Cerebellar cortex (tissue), 1 donor: ENCODE measurements at regions not wholly inside any gene's neighbourhood (a gene's known extent, or its start where the extent isn't known, plus 50 kb on each side); places are given as distances from the start of the nearest gene placed in this dataset.
A peak's percentile ranks its signal among the peaks of the same experiment; 100 is the strongest.
"Not testable (repeated sequence)": the region's sequence is repeated elsewhere in the genome, so short reads cannot be mapped to it uniquely, and the experiment has no call there.

ENCODE experiments used
- DNase-seq: peaks from one replicate; pipeline ENCODE4 v3.0.0-alpha.2; 2015; ENCODE audit warnings: low spot score

DNA sequence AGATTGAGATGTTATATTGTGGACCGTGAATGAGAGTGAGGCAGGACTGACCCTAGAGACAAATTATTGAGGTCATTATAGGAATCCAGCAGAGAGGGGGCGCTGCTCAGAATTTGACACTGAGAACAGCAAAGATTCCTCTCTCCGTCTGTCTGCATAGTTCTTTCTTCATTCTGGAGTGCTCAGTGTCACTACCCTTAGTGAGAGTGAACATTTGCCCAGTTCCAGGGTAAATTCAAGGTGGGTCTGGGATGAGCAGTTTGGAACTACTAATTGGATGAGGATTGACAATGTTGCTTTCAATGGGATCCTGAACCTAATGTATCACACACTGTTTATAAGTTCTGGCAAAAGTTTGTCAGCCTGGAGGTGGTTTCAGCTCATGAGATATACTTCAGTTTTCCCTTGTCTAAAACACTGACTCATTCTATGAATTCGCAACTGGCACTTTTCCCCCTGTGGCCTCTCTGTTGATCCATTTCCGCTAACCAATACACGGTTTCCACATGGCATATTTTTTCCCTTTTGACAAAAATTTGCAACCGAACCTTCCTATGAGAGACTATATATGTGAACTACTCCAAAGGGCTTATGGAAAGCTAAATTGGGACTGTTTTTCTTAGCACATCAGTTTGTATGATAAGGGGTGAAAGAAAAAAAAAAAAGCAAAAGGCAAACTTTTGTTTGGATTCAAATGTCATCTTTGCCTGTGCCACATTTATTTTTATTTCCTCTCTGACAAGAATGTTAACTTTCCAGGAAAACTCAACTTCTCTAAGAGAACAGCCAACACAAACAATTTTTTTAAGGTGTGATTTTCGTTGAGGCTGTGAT is 1240.7 kb upstream of the WWC1 start:
- no peak for DNase-seq

GRCh38 chr5:167051402-167051768 is 1240.1 kb upstream of the WWC1 start:
- no peak for DNase-seq

GRCh38 chr5:167052791-167053190 is 1238.7 kb upstream of the WWC1 start:
- no peak for DNase-seq

DNA sequence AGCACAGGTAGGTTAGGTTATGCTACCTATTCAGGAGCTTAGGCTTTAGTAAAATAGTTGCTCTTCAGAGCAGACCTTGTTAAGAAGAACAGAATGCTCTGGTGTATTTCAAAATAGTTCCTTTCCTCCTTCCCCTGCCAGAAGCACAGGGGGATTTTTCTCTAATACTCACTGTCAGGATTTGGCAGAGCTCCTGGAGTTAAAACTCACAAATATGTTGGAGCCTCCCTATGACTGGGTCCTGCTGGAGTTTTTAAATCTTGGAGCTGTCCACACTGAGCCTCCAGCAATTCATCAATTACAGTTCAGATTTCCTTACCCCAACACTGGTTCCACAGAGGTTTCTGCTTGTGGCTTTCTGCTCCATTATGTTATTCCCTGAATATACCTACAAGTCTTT is 1233.8 kb upstream of the WWC1 start:
- peak; percentile 44 for DNase-seq

DNA sequence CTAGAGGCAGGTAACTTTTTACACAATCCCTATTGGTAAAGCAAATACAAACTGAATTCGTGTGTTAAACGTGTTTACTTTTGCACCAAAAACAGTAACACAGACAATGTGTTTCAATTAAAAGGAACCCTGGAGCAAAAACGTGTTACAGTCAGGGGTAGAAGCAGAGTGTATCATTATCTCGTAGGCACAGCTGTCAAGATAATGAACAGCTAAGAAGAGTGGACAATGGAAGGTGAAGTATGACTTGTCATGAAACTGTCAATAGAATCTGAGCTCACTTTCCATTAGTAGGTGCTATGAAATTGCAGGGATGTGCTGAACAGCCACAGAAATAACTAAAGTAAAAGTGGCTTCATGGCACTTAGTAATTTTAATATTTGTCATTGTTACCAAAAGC is 1229.8 kb upstream of the WWC1 start:
- DNase-seq = no peak

GRCh38 chr5:167063116-167063515 is 1228.3 kb upstream of the WWC1 start:
- peak; percentile 50 for DNase-seq

DNA sequence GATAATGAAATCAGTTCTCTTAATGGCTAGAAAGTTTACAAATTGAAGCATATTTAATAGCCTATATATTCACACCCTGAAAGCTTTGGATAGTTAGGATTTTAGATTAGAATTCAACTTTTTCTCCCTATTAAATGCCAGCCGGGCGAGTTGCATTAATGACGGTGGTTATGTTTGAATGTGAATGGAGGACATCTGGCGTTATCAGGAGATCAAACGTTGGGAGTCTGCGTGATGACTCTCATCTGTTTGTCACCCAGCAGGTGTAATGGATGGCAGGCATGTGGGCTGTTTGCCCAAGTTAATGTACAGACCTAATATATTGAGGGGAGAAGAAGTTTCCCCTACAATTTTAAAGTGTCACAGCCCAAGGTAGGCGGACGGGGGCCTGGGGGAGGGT is 1227.7 kb upstream of the WWC1 start:
- peak; percentile 36 for DNase-seq

GRCh38 chr5:167064198-167064776 is 1227.2 kb upstream of the WWC1 start:
- peak; percentile 82 for DNase-seq

DNA sequence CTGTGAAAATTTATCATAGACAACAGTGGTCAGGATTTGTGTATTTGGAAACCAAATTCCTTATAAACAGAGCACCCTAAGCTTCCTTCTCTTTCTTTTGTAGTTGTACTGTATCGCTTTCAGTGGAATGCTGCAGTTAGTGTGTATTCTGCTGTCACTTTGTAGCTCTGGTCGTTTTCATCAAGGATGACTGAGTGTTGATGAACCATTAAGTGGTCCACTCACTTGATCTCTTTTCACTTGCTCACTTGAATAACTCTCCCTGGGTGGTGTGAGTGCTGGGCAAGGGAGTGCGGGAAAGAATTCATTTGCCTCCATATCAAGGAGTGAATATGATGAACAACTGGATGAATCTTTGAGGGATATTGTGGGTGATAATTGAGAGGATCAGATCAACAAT is 1225.7 kb upstream of the WWC1 start:
- peak; percentile 79 for DNase-seq

GRCh38 chr5:167071981-167072610 is 1219.3 kb upstream of the WWC1 start:
- DNase-seq = no peak

GRCh38 chr5:167081561-167081960 is 1209.9 kb upstream of the WWC1 start:
- DNase-seq = no peak

GRCh38 chr5:167096816-167097215 is 1194.6 kb upstream of the WWC1 start:
- no peak for DNase-seq

DNA sequence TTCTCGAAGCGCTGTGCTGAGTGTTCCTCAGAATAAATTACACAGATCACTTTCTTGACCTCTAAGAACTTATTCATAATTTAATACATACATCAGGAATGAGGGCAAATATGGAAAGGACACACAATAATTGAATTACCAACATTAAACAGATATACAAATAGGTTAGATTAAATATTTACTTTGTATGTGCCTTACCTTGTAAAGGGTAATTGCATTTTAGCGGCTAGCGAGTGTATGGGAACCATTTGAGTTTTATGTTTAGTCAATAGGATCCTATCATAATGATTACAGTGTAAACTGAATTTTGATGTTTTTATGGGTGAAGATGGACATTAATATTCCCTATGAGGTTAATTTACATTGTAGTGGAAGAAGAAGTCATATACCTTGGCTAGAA is 1187.1 kb upstream of the WWC1 start:
- no peak for DNase-seq

DNA sequence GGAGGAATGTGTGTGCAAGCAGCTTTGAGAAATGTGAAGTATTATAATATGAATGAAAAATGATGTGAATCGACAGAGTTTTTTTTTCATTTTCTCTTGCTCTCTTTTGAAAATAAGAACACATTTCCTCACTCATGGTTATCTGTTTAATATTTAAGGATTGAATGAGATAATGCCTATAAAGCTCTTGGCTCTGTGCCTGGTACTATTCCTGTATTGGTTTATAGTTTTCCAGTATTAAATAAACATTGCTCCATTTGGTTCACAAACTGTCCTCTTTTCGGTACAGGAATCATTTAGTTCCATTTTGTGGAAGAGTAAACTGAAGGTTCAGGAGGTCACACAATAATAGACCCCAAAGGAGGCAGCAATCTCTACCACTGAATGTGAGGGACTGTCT is 1185.5 kb upstream of the WWC1 start:
- no peak for DNase-seq

- DNase-seq = no peak
Observed at GRCh38 chr5:167107684-167108083, 1183.8 kb upstream of the WWC1 start.

DNA sequence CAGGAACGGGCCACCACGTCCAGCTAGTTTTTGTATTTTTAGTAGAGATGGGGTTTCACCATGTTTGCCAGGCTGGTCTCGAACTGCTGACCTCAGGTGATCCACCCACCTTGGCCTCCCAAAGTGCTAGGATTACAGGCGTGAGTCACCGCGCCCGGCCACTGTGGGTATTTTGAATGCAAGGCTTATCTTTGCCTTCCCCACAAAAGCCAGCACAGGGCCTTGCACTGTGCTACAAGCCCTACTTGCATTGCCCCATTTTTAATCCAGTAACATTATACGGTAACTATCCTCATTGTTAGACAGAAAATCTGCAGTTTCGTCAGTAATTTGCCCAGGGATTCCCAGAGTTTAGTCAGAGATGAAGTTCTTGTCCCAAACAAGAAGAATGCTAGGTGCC is 1183.2 kb upstream of the WWC1 start:
- DNase-seq = not testable (repeated sequence)

- no peak for DNase-seq
Observed at GRCh38 chr5:167112556-167112955, 1178.9 kb upstream of the WWC1 start.

DNA sequence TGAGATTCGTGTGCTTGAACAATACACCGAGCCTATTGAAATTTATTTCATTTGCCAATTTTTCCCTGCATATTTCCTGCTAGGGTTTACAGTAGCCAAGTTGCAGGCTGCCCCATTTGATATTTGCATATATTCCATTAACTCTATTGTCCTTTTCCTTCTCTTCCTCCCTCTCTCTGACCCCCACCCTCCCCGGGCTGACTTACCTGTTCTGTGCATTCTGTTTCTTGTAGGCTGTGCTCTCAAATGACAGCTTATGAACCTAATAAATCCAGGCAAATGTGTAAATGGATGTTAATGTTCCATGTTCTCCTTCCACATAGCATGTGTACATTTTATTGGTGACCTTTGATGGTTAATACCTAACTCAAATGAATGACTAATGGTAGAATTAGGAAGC is 1169.2 kb upstream of the WWC1 start:
- DNase-seq = no peak

- no peak for DNase-seq
Observed at GRCh38 chr5:167123126-167123525, 1168.3 kb upstream of the WWC1 start.

DNA sequence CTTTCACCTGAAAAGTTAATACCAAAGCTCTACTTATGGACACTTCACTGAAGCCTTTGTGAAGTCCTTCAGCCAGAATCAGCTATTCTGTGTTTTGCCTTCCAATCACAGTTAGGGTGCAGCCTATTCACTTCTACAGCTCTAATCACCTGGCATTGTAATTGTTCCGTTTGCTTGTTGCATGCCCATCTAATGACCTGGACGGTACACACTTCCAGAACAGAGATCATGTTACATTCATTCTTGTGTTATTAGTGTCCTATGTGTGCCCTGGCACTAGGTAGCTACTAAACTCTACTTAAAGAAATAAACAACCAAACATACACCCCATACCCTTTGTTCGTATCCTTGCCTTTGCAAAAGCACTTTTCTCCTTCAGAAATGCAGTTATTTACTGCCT is 1162.9 kb upstream of the WWC1 start:
- no peak for DNase-seq

GRCh38 chr5:167140548-167141291 is 1150.7 kb upstream of the WWC1 start:
- no peak for DNase-seq

- DNase-seq = no peak
Observed at GRCh38 chr5:167143716-167144115, 1147.7 kb upstream of the WWC1 start.

DNA sequence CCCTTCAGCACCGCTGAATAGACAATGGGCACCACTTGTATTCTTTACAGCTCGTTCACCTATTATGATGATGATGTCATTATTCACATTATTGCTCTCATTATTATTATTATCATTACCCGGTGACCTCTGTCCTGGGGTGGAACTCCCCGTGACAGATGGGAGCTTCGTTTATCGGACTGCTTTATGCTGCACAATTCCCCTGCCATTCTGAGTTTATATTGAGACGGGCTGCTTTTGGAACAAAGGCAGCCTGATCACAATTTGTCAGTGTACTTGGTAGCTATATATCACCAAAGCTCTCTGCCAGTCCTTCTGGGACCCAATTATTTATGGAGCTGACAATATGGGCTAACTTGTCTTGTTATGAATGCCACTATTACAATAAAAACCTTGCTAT is 1145.6 kb upstream of the WWC1 start:
- DNase-seq = no peak
